ENCODE measurements at regions not wholly inside any gene's neighbourhood (a gene's known extent, or its start where the extent isn't known, plus 50 kb on each side); places are given as distances from the start of the nearest gene placed in this dataset.

DNA sequence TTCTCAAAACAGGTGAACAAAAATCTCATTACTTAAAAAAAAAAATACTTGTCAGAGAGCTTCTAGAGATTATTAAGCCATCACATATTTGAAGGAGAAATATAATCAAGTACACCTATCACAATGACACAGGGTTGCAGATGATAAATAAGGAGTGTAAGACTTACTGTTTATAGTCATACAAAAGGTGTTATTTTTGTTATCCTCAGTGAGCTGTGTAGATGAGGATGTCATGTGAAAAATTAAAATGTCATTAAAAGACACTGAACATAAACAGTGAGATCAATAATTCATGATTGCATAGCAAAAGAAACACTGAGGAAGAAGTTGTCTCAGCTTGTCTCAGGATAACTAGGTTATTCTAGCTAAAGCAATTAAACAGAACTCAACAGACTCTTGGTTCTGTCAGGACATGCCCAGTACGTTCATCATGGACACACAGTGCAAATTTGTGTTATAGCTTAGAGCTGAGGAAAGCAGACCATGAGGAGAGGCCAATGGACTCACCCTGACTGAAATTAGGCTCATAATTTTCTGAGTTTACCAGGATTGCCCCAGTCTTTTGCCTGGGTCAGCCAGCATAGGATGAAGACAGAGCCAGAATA lies 1162.6 kb upstream of the C9orf72 start:
- no peak for DNase-seq (ENCODE audit: low read depth)

GRCh38 chr9:28741459-28741858 lies 1168.2 kb upstream of the C9orf72 start:
- DNase-seq (ENCODE audit: low read depth) = no peak

- DNase-seq (ENCODE audit: low read depth) = no peak
Measured at GRCh38 chr9:28747351-28747985, 1174.2 kb upstream of the C9orf72 start.

DNA sequence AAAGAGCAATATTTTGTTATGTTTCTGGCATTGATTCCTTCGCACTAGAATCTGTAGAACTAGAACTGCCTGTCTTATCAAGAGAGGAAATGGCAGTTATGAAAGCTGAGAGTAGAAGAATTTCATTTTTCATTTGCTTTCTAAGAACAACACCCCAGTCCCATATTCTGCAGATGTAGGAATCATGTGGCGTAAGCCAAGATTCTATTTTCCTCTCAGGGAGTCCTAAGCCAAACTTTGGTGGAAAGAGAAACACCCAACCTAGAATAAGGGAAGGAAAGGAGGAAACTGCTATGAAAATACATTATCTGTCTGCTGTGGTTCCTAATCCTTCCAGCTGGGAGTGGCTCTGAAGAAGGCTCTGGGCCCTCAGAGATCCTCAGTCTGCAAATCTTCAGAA lies 1176.9 kb upstream of the C9orf72 start:
- DNase-seq (ENCODE audit: low read depth) = no peak

GRCh38 chr9:28758341-28758740 lies 1185.1 kb upstream of the C9orf72 start:
- DNase-seq (ENCODE audit: low read depth) = no peak

- no peak for DNase-seq (ENCODE audit: low read depth)
Measured at GRCh38 chr9:28758971-28759370, 1185.7 kb upstream of the C9orf72 start.

DNA sequence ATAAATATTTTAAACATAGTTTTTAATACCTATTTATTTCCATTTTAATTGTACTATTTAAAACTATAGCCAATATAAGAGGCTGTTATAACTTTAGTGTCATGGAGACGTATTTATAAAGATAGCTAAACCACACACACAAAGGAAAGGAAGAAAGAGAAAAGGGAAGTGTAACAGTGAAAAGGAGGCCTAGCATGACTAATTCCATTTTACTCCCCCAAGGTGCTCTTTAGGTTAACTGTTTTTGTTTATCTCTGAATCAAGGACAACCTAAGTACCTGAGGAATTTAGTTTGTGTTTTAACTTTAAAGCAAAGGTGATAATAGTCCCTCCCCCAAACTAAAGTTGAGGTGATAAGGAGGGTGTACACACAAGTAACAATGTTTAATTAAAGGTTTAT lies 1188.9 kb upstream of the C9orf72 start:
- DNase-seq (ENCODE audit: low read depth) = no peak

DNA sequence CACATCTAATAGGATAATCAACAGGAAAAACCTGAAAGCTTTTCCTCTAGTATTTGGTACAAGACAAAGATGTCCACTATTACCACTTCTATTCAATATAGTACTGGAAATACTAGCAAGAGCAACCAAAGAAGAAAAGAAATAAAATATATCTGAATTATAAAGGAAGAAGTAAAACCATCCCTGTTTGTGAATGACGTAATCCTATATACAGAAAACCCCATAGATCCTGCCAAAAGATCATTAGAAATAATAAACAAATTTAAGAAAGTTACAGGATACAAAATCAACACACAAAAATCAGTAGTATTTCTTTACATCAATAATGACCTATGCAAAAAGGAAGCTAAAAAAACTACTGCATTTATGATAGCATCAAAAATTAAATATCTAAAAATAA lies 1191.3 kb upstream of the C9orf72 start:
- no peak for DNase-seq (ENCODE audit: low read depth)

DNA sequence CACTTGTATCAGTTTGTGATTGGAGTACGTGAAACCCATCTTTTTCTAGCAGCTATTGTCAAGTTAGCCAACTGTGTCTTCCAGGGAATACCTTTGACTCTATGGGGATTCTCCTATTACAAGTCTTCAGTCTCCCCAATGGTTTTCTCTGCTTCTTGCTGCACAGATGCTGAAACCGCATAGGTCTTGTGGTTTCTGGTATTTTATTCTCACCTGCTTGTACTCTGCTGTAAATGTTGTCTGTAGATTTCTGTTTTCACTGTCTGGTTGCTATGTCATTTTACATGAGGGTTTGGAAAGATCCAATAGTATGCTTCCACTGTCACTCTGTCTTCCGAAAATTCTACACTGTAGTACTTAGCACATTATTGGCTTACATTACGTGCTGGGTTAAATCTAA lies 1196.9 kb upstream of the C9orf72 start:
- DNase-seq (ENCODE audit: low read depth) = no peak

DNA sequence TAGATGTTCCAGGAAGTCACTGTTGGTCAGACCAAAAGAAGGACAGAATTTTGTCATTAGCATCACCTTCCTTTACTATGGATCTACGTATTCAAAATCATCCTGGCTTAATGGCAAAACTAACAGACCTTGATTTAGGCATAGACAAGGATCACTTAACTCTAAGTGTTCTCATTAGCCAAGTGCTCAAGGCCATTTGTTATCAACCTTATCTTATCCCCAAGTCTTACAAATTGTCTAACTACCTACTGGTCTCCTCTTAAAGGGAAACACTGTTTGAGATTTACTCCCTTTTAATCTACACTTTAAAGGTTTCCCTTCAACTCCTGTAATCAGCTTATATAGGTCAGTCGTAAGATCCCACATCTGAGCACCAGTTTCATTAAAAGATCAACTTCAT lies 1197.5 kb upstream of the C9orf72 start:
- no peak for DNase-seq (ENCODE audit: low read depth)

- DNase-seq (ENCODE audit: low read depth) = no peak
Measured at GRCh38 chr9:28774433-28775235, 1201.4 kb upstream of the C9orf72 start.

DNA sequence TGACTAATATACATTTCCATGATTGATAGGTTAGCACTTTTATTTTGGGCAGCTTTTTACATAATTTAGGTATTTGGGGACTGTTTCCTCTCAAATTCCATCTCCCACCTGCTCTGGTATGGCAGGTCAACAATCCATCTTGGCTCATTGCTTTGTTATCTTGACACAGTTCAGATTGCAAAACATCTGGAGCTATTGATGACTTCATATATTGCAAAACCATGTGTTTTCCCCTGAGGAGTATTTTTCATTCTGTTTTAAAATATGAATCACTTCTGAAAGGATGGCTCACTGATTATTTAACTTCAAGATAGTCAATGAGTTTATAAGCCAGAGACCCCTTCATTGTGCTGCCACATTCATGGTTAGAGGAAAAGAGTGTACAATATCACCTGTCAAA lies 1206.0 kb upstream of the C9orf72 start:
- DNase-seq (ENCODE audit: low read depth) = no peak

DNA sequence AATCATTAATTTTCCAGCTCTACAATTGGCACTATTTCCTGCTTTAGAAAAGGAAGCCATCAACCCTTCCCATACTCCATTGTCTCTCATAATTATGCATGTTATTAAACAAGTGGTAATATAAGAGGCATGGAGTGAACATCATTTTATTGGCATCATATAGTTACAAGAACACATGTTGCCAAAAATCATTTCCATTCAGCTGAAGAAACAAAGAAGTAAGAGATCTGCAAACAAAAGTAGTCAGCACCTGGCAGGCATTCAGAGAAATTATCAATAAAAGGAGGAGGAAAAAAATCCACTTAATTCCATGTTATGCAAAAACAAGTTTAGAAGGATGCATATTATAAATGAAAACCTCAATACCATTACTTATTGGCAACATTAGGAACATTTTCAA lies 1208.2 kb upstream of the C9orf72 start:
- DNase-seq (ENCODE audit: low read depth) = no peak

- DNase-seq (ENCODE audit: low read depth) = no peak
Measured at GRCh38 chr9:28782630-28783029, 1209.3 kb upstream of the C9orf72 start.

GRCh38 chr9:28792716-28793115 lies 1219.4 kb upstream of the C9orf72 start:
- DNase-seq (ENCODE audit: low read depth) = no peak

GRCh38 chr9:28799876-28800275 lies 1226.6 kb upstream of the C9orf72 start:
- no peak for DNase-seq (ENCODE audit: low read depth)

DNA sequence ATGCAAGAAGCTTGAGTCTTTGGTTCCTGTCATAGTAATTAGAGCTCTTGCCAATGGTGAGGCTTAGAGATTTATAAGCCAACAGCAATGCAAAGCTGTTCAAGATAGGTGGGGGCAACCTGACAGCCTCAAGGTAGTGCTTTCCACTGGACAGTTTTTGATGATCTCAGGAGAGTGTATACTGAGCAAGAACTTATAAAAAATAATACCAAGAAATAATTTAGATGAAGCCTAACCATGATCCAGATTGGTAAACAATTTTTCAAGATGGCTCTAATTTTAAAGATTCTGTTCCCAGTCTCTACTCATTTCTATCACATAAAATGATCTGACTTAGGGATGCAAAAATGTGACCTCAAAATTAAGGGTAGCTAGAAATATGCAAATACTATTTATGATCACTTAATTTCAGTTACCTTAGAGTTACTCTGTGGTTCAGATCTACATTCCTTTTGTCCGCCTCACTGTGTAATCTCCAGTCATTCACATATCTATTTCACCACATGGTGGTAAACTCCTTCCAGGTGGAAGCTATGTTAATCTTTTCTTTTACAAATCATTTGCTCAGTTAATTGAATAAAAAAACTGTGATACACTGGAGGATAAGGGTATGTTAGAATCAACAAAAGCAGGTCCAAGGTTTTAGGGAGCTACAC lies 1228.0 kb upstream of the C9orf72 start:
- no peak for DNase-seq (ENCODE audit: low read depth)

DNA sequence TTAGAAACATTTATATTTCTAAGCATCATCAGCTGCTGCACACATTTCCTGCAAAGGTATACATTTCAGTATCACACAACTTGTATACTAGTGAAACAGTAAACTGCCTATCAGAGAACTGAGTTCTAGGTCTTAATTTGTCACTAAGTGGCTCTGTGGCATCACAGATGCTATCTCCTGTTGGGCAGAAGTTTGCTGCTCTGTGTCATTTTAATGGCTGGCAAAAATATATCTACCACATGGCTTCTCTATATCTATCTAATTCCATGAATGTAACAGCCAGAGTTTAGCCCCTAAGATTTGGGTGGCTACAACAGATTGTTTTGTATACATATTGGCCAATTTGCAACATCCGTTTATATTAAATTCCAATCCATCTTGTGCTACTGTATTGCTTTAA lies 1231.9 kb upstream of the C9orf72 start:
- no peak for DNase-seq (ENCODE audit: low read depth)

GRCh38 chr9:28808042-28808441 lies 1234.8 kb upstream of the C9orf72 start:
- no peak for DNase-seq (ENCODE audit: low read depth)

DNA sequence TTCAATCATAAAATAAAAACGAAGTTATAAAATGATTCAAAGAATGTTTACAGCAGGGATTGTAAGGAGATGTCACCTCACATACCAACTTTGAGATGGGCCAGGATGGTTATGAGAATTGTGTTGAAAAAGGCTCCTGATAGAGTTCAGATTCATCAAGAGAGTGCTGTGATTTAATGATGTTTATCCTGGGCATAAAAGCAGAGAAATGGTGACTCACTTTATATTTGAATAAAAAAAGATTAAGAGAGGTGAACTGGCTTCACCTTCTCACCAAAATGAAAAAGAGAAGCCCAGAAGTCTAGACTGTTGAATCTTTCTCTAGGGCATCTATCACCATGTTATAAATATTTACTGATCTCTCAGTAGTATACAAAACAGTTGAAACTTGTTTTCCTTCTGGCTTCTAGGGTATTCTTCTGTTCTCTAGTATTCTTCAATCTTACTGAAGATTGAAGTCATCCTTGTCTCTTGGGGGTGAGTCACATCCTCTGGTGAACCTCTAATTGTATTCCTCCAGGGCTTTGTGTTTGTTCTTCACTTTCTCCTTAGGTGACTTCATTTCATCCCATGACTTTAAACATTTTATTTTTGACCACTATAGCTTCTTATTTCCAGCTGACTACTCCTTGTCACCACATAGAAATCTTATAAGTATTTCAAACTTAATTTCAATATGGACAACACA lies 1237.3 kb upstream of the C9orf72 start:
- DNase-seq (ENCODE audit: low read depth) = no peak

GRCh38 chr9:28820741-28821140 lies 1247.5 kb upstream of the C9orf72 start:
- DNase-seq (ENCODE audit: low read depth) = no peak

DNA sequence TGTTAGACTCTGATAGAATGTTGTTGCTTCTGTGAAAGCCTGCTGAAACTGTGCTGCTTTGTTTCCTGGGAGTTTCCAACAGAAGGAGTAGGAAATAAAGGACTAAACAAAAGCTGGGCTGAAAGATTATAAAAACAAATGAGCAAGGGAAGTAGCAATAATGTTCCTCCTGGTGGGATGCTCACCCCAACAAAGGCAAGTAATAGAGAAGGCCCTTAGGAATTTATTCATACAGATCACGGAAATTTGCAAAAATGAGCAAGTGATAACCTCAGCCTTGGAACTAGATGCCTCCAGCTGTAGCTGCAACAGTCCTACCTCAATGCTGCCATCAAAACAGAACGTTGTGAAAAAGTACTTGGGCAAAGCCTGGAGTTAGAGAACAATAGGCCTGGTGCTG lies 1248.0 kb upstream of the C9orf72 start:
- DNase-seq (ENCODE audit: low read depth) = no peak

Data from Daoy (cell line).